NOMO-1 treated with dmso at 0.1 percent for 144 hours (cell line): ENCODE measurements at regions not wholly inside any gene's neighbourhood (a gene's known extent, or its start where the extent isn't known, plus 50 kb on each side); places are given as distances from the start of the nearest gene placed in this dataset.

ENCODE experiments used
- DNase-seq: peaks from one replicate; lab custom pipeline; 2025; ENCODE audit not compliant: unreplicated experiment; lab: John Stamatoyannopoulos, UW

DNA sequence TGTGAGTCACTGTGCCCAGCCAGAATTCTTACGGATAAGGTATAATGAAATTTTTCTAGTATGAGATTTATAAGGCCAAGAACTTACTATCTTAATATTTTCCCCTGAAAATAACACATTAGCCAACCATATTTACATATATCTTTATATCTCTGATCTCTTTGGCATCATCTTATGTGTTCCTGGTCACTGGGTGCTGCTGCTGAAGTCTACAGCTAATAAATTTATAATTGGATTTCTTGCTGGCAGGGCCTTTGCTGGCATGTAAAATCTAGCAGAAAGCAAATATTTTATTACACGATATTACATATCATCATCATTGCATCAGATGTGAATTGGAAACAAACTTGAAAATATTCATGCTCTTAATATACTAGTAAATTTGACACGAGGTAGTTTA lies 590.7 kb downstream of the ANXA1 start:
- DNase-seq = no peak

DNA sequence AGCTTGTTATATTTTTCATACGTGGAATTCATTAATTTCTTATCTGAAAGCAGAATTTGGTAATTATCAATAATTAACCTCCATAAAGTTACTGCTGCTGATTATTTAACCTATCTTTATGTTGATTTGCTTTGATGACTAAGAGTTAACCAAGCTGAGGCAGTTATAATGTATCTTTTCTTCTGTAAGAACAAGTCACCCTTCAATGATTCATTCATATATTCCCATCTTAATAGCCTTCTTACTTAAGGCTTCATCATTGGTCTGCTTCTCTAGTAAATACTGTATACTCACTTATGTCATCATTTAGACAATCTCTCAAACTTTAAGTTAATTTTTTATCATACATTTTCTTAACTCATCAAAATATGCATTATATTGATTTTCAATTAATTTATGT lies 592.2 kb downstream of the ANXA1 start:
- DNase-seq = no peak

DNA sequence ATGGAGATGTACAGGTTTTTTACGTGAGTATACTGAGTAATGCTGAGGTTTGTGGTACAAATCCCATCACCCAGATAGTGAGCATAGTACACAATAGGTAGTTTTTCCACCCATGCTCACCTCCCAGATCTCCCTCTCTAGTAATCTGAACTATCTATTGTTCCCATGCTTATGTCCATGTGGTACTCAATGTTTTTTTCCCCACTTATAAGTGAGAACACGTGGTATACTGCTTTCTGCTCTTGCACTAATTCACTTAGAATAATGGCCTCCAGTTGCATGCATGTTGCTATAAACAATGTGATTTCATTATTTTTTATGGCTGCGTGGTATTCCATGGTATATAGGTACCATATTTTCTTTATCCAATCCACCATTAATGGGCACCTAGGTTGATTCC lies 593.9 kb downstream of the ANXA1 start:
- no peak for DNase-seq

DNA sequence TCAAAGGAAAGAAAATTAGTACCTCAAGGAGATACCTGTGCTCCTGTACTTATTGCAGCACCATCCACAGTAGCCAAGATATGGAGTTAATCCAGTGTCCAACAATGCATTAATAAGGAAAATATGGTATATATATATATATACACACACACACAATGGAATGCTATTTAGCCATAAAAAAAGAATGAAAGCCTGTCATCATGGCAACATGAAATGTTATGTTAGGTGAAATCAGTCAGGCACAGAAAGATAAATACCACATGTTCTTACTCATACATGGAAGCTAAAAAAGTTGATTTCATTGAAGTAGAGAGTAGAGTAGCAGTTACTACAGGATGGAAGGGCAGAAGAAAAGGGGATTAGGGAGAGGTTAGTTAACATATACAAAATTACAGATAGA lies 601.5 kb downstream of the ANXA1 start:
- no peak for DNase-seq

DNA sequence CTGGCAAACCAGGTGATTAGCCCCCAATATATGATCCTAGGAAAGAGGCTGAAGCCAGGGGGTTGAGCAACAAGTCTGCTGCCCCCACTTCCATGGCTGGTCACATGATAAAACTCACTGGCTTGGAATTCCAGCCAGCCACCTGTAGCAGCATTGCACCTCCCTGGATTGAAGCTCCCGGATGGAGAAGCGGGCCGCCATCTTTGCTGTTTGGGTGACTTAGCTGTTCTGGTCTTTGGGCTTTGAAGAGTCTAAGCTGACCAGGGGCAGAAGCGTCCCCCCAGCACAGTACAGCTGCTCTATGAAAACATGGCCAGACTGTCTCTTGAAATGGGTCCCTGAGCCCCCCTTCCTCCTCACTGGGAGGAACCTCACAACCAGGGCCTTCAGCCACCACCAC lies 610.2 kb downstream of the ANXA1 start:
- DNase-seq = no peak

DNA sequence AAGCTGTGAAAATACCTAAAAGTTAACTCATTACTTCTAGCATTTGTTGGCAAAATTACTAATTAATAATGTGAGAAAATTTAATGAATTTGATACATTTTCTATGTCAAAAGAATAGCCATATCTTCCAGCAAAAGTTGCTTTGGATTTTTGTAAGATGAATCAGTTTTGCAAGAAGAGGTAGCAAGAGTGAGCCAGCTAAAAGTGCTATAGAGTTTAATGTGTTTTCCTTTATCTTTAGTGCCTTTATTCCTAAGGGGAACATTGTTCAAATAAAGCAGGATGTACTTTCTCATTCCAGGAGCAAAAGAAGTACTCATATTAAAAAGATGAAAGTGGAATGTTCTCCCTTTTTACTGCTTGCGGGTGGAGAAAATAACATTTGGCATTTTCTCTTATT lies 622.2 kb downstream of the ANXA1 start:
- no peak for DNase-seq

DNA sequence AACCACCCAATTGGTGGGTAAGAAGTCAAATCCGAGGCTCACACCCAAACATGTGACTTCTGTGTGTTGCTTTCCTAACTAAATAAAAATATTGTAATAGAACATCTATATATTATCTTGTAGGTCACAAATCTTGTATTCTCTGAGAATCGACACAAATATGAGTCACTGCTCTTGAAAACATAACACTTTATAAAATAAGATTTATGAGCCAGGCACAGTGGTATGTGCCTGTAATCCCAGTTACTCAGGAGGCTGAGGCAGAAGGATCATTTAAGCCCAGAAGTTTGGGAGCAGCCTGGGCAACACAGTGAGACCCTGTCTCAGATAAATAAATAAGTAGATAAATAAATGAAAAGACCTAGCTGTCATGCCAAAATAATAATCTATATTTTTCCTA lies 624.1 kb downstream of the ANXA1 start:
- DNase-seq = no peak

DNA sequence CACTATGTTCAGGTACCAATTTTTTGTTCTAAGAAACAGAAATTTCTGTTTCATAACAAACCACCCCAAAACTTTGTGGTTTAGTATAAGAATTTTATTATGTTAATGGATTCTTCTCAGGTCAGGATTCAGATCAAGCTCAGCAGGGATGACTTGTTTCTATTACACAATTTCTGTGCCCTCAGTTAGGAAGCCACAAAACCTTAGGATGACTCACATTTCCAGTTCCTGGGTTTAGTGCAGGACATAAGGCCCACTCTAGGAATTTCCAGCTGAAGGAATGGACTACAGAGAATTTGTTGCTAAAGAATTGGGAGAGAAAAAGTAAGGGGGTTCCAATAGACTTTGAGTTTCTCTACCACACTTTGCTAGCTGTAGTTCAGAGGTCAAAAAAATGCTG lies 629.3 kb downstream of the ANXA1 start:
- DNase-seq = no peak

DNA sequence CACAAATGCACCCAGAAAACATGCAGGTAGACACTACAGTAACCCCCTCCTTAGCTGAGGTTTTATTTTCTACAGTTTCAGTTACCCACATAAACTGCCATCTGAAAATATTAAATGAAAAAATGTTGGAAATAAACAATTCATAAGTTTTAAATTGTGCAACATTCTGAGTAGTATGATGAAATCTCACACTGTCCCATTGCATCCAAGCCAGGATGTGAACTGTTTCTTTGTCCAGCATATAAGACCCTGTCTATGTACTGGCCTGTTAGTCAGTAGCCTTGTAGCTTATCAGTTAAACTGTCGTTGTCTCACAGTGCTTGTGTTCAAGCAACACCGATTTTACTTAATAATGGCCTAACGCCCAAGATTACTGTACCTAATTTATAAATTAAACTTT lies 630.5 kb downstream of the ANXA1 start:
- no peak for DNase-seq

DNA sequence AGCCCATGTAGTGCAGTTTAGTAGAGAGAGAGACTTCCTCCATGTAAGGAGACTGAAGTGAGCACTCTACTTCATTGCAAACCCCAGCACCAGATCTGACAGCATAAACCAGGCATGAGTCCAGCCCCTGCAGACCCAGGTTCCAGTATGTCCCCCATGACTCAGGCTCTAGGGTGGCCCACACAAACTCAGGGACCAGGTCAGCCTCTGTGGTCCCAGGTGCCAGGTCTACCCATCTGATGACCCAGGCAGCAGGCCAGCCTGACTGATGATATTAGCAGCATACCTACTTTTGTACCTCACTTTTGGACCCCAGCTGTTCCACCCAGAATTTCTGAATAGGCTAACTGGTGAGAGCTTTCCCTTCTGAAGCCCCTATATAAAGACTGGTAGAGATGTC lies 647.8 kb downstream of the ANXA1 start:
- DNase-seq = no peak

DNA sequence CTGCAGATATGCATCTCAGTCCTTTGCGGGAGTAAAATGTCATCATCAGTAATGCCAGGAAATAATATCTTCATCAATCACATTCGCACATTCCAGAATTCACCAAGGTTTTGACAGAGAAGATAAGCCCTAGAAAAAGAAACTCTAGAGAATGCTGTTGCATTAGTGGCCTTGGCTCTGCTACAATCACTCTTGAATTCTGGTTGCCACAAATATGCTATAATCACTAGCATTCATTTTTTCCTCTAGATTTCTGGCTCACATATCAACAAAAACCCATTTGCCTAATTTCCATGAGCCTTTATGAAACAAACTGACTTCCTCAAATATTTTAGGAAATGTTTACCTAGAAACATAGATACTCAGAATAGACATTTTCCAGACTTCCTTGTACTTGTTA lies 653.4 kb downstream of the ANXA1 start:
- DNase-seq = no peak

DNA sequence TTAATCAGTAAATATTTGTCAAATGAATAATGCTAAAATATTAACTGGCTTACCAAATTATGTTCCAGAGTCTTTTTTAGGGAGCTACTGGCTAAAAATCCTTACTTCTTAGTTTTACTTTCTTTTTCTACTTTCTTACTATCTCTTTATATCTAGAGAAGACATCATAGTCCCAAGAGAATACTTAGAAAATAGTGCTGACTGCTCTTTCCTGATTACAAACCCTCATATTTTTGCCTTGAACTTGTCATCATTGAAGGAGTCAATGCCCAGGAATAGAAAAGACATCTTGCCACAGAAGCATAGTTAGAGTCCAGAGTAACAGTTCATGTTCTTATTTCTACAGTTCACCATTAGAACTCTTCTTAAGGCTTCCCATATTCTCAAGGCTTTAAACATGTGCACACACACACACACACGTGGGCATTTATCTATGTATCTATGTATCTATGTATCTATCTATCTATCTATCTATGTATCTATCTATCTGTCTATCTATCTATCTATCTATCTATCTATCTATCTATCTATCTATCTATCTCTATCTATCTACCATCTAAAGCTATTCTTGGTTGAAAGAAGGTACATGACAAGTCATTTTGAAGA lies 654.3 kb downstream of the ANXA1 start:
- no peak for DNase-seq

DNA sequence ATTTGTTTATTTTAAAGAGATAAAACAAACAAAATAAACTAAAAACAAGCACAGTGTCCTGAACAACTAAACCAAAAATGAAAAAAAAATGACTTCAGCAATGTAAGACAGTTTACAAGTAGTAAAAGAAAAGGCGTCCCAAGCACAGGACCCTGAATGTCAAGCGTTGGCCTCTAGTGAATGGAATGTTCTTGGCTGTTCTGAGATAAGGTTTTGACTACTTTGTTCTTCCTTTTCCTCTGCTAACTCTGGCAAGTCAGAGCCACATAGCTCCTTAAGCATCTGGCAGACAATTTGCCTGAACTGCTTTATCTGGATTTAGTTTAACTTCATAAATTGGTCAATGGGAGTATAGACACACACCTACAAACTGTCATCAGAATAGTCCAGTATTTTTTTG lies 655.2 kb downstream of the ANXA1 start:
- no peak for DNase-seq

DNA sequence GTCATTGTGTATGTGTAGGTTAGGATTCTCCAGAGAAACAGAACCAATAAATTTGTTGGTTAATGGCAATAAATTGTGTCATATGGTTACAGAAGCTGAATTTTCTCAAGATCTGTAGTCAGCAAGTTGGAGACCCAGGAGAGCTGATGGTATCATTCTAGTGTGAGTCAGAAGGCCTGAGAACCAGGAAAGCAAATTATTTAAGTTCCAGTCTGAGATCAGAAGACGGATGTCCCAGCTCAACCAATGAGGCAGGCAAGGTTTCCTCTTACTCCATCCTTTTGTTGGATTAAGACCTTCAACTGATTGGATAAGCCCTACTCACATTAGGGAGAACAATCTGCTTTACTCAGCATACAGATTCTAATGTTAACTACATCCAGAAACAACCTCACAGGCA lies 656.3 kb downstream of the ANXA1 start:
- no peak for DNase-seq

DNA sequence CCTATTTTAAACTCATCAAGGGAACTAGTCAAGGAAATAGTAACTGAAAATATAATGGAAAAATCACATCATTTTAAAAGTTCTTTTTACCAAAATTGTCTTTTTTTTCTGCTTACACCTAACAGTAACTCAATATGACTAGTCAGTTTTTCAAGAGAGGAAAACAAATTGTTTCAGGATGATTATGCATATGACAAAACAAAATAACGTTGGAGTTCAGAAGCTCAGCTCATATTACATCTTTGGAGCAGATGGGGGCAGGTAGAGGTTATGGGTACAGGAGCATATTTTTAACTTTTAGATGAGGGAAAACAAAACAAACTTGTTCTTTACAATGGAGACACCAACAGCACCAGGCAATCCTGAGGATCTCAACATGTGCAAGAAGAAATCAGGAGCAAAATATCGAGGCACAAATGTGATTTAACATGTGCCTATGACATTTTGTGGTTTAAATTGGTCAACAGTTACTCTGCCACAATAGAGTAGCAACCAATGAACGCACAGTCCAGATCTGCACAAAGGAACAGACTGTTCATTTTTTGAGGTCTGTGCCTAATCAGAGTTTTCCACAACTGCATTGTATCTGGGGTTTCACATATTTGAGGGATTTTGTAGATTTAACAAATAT lies 659.0 kb downstream of the ANXA1 start:
- no peak for DNase-seq

DNA sequence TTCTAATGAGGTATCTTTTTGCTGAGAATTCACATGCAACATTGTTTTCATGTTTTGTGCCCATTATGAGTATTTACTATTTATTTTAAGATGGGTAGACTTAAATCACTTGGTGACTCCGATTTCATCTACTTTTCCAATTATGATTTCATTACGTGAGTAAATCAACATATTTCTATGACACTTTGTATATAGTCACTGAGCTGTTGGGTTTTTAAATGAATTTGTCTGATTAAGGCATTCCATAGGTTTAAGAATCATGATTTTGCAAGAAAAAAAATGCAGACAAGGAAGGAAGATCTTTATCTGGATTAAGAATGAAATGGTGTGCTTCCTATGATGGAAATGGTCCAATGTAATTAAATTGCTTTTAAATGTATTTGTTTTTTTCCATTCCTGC lies 661.9 kb downstream of the ANXA1 start:
- DNase-seq = no peak

DNA sequence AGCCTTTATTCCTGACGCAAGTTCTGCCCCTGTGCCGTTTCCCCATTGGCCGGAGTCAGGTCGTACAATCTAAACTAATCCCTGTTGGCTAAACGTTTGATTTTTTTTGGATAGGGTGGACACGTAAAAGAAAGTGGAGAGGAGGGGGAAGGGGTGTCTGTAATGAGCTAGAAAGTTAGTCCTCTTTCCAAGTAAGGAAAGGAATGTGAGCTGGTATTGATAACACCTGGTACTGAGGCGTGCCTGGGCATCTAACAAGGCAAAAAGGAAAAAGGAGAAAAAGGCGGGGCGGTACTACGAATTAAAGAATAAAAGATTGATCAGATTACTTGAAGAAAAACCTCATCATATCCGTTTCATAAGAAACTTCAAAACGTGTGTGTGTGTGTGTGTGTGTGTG lies 665.2 kb downstream of the ANXA1 start:
- DNase-seq = no peak

DNA sequence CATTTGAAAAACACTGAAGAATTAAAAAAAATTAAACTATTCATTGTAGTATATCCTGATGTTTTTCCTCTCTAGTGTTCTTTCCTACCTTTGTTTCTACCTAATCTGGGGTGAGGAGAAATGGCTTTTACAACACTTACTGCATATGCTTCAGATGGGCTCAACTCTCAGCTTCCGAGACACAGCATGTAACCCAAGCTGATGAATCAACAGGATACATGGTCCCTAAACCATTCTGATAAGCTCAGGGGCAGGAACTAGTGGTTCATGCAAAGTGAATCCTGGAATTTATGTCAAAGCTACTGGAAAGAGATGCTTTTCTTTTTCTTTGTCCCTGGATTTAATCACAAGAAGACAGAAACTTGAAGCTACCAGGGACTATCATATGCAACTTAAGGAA lies 672.5 kb upstream of the RORB start:
- DNase-seq = no peak

DNA sequence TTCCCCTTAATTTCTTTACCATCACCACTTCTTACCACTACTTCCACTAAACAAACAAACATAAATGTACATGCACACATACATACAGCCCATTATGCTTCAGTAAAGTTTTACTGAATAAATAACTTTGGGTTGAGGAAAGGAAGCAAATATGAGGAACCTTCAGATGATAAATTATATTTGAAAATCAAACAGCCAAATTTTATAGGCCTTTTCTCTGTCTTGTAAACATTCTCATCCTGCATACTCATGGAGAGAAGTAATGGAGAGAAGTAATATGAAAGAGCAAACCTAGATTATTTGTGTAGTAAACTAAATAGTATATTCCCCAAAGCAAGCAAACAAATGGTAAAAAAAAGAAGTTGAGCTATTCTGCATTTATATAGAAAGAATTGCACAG lies 658.3 kb upstream of the RORB start:
- no peak for DNase-seq

DNA sequence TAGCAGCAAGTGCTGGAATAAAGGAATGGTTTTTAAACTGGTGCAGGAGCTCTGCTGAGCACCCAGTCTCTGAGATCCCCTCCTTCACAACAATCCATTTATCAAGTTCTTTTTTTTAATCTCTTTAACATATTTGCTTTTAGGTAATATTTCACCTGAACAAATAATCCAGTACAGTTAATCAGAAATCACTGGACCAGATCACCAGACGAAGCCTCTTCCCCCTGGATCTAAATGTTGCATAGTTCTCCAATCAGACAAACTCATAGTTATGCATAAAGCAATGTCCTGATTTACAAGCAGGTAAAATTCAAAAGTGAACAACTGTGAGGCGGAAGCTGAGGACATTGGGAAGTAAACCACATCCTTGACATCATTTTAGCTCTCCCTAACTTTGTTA lies 657.7 kb upstream of the RORB start:
- no peak for DNase-seq

DNA sequence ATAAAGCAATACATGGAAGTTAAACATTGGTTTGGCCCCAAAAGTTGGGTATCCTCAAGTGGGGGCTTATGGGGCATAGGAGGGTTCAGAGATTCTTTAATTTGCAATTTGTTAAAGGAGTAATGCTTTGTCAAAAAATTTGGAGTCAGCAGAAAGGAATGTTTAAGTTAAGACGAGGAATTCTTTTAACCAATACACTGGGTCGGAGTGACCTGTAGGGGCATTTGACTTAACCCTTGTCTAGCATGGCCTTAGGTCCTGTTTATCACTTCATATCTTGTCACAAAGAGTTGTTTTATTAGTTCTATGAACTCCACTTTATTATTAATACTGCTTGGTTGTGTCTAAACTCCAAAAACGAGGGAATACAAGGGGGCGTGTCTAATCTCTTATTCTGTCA lies 656.1 kb upstream of the RORB start:
- DNase-seq = no peak

DNA sequence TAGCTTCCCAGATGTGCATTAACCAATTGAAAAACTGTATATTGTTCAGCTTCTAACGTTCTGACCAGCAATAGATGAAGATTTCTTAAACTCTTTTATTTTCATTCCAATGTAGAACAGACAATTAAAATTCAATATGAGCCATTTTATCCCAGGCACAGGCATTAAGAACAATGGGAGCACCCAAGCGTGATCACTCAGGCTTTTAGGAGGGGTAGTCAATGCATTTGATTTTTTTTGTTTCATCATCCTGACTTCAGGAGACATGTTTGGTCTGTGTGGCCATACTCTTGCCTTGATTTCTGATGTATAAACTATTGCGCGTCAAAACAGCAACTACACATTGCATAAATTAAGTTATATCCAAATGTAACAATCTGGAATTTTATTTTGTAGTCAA lies 653.0 kb upstream of the RORB start:
- DNase-seq = no peak

DNA sequence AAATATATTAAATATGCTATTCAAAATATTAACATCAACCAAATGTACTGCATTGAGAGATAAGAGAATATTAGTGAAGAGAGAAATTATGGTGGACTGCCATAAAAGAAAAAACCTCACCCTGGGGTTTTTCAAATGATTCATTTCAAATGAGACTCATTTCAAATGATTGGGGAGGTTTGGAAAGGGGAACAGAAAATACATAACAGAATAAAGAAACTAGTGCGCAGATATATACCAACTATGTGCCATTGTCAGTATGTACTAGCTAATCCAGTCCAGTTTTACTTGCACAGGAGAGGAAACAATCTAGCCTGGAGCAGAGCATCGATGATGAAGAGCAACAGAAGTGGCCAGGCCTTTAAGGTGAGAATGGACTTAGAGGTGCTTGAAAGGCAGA lies 651.6 kb upstream of the RORB start:
- no peak for DNase-seq
